LNCaP clone FGC (cell line): ENCODE measurements at regions not wholly inside any gene's neighbourhood (a gene's known extent, or its start where the extent isn't known, plus 50 kb on each side); places are given as distances from the start of the nearest gene placed in this dataset.

Experiments
- DNase-seq: peaks from one replicate; pipeline ENCODE4 v3.0.0-alpha.2; 2011; ENCODE audit warnings: low read depth
- H3K4me3 ChIP-seq: 2 replicates; pipeline ENCODE4 v1.5.1; 2011; ENCODE audit warnings: mild to moderate bottlenecking, low read depth, low read length, control low read depth
- CTCF ChIP-seq: IDR thresholded peaks from 2 replicates; pipeline ENCODE4 v1.5.1; 2012; ENCODE audit warnings: mild to moderate bottlenecking; ENCODE audit not compliant: control insufficient read depth, insufficient read depth; ENCODE audit errors: extremely low read depth

- no peak for TF ChIP-seq CTCF
- no peak overlapping the region for H3K4me3 ChIP-seq
- DNase-seq = no peak
These were observed 62.2 kb downstream of the FAM241B start for GRCh38 chr10:69692267-69692666.

- DNase-seq = no peak
- H3K4me3 ChIP-seq = no peak overlapping the region
- TF ChIP-seq CTCF = no peak
These were observed 62.8 kb downstream of the FAM241B start for GRCh38 chr10:69692891-69693290.

- H3K4me3 ChIP-seq = no peak overlapping the region
- DNase-seq = no peak
- no peak for TF ChIP-seq CTCF
These were observed 63.8 kb downstream of the FAM241B start for GRCh38 chr10:69693886-69694285.

- no peak overlapping the region for H3K4me3 ChIP-seq
- DNase-seq = no peak
- TF ChIP-seq CTCF = peak; percentile 61
These were observed 66.2 kb downstream of the FAM241B start for GRCh38 chr10:69696073-69696731.

- DNase-seq = no peak
- no peak overlapping the region for H3K4me3 ChIP-seq
- no peak for TF ChIP-seq CTCF
These were observed 67.0 kb downstream of the FAM241B start for GRCh38 chr10:69697006-69697405.

- no peak overlapping the region for H3K4me3 ChIP-seq
- no peak for TF ChIP-seq CTCF
- DNase-seq = no peak
These were observed 73.2 kb downstream of the FAM241B start for GRCh38 chr10:69703256-69703655.

- no peak for DNase-seq
- no peak for TF ChIP-seq CTCF
- no peak overlapping the region for H3K4me3 ChIP-seq
These were observed 74.0 kb downstream of the FAM241B start for GRCh38 chr10:69703766-69704630.
